ENCODE measurements at regions not wholly inside any gene's neighbourhood (a gene's known extent, or its start where the extent isn't known, plus 50 kb on each side); places are given as distances from the start of the nearest gene placed in this dataset.

DNA sequence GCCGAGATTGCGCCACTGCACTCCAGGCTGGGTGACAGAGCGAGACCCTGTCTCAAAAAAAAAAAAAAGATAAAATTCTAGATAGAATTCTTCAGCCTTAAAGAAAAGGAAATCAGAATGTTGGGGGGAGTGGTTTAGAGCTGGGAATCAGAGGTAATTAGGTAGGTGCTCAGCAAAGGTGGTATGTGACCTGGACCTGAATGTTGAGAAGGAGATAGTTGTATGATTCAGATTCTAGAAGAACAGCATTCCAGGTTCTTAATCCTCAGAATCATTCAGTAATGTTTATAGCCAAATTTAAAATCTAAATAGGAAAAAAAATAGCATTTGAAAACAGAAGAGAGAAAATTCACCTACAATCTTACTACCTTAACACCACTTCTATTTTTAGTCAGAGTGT is 71.3 kb upstream of the UBE2E1 start:
- TF ChIP-seq, protein P1, sequence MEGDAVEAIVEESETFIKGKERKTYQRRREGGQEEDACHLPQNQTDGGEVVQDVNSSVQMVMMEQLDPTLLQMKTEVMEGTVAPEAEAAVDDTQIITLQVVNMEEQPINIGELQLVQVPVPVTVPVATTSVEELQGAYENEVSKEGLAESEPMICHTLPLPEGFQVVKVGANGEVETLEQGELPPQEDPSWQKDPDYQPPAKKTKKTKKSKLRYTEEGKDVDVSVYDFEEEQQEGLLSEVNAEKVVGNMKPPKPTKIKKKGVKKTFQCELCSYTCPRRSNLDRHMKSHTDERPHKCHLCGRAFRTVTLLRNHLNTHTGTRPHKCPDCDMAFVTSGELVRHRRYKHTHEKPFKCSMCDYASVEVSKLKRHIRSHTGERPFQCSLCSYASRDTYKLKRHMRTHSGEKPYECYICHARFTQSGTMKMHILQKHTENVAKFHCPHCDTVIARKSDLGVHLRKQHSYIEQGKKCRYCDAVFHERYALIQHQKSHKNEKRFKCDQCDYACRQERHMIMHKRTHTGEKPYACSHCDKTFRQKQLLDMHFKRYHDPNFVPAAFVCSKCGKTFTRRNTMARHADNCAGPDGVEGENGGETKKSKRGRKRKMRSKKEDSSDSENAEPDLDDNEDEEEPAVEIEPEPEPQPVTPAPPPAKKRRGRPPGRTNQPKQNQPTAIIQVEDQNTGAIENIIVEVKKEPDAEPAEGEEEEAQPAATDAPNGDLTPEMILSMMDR (IDR thresholded peaks at IDR 0.05; ENCODE audit: insufficient read depth, low read length, poor library complexity, severe bottlenecking): no peak
- no peak for TF ChIP-seq EZH2phosphoT487 (conservative IDR thresholded peaks at IDR 0.05; ENCODE audit: low read length)
